Vagina (tissue), 2 donors: ENCODE measurements at regions not wholly inside any gene's neighbourhood (a gene's known extent, or its start where the extent isn't known, plus 50 kb on each side); places are given as distances from the start of the nearest gene placed in this dataset.

Experiments
- DNase-seq, 2 donors: peaks; one replicate each; pipeline ENCODE4 v3.0.0-alpha.2; 2017; ENCODE audit errors: extremely low spot score in 2 of 2
- H3K27ac ChIP-seq: fragments of 200-600 bp; sonication (generic); one replicate; pipeline ENCODE4 v1.5.1; 2019
- H3K27me3 ChIP-seq: fragments of 200-600 bp; sonication (generic); one replicate; pipeline ENCODE4 v1.5.1; 2019
- H3K36me3 ChIP-seq, 2 donors: fragments of 200-600 bp; sonication (generic); one replicate each; pipeline ENCODE4 v1.5.1; 2017 to 2019
- H3K4me1 ChIP-seq: fragments of 200-600 bp; sonication (generic); one replicate; pipeline ENCODE4 v1.5.1; 2019
- H3K4me3 ChIP-seq, 2 donors: fragments of 200-600 bp; sonication (generic); 1 replicate in 1 of 2; 2 replicates in 1 of 2; pipeline ENCODE4 v1.5.1; 2016 to 2019
- H3K9me3 ChIP-seq: fragments of 200-600 bp; sonication (generic); one replicate; pipeline ENCODE4 v1.5.1; 2019
- CTCF ChIP-seq, 3 experiments: fragments of 450-650 bp in 2 of 3; fragments of 200-600 bp in 1 of 3; sonication (generic) in 1 of 3; IDR thresholded peaks; one replicate each; pipeline ENCODE4 v1.5.1; 2017 to 2019; ENCODE audit warnings: antibody characterized with exemption in 3 of 3, mild to moderate bottlenecking in 2 of 3, moderate library complexity in 2 of 3
- POLR2A ChIP-seq, 2 donors: fragments of 450-650 bp; IDR thresholded peaks; one replicate each; pipeline ENCODE4 v1.6.1; 2017; ENCODE audit warnings: antibody characterized with exemption in 2 of 2, mild to moderate bottlenecking in 2 of 2, moderate library complexity in 2 of 2
- POLR2AphosphoS5 ChIP-seq, 2 donors: sonication (generic); formaldehyde crosslinking; IDR thresholded peaks; one replicate each; pipeline ENCODE4 v1.9.0; 2017; ENCODE audit warnings: antibody characterized with exemption in 2 of 2, mild to moderate bottlenecking in 2 of 2, low read depth in 1 of 2; ENCODE audit not compliant: insufficient read depth in 1 of 2
- intact Hi-C: fragments of 100-400 bp; cut with DNase I; formaldehyde crosslinking; loops from one replicate; pipeline ENCODE4 v1.15.1; 2023

- no peaks in the 10 kb centered on the region for H3K36me3 ChIP-seq
- no peak overlapping the region for H3K4me3 ChIP-seq
- intact Hi-C loops, result no loop called here
- no peak for DNase-seq
- no peak for TF ChIP-seq POLR2AphosphoS5 (IDR thresholded peaks at IDR 0.05; ENCODE audit: insufficient read depth in 1 of 2, low read depth in 1 of 2)
- no peak for TF ChIP-seq POLR2A (IDR thresholded peaks at IDR 0.05)
- no peak for TF ChIP-seq CTCF (IDR thresholded peaks at IDR 0.05)
- no peak overlapping the region for H3K27ac ChIP-seq
- no peaks in the 10 kb centered on the region for H3K9me3 ChIP-seq
- H3K27me3 ChIP-seq, result no peaks in the 10 kb centered on the region
- no peaks in the 10 kb centered on the region for H3K4me1 ChIP-seq
Measured at GRCh38 chr5:39598661-39599248, 174.0 kb upstream of the DAB2 start.

- no peak for DNase-seq
- no peak overlapping the region for H3K27ac ChIP-seq
- H3K27me3 ChIP-seq, result no peaks in the 10 kb centered on the region
- H3K4me3 ChIP-seq, result no peak overlapping the region
- no peaks in the 10 kb centered on the region for H3K36me3 ChIP-seq
- no peaks in the 10 kb centered on the region for H3K4me1 ChIP-seq
- intact Hi-C loops, result loop anchor here (10.0 kb wide), 2 partner anchors 1097 to 1287 kb away; no protein-coding TSS in a partner anchor
- TF ChIP-seq POLR2A (IDR thresholded peaks at IDR 0.05) (no peak), POLR2AphosphoS5 (IDR thresholded peaks at IDR 0.05; ENCODE audit: insufficient read depth in 1 of 2, low read depth in 1 of 2) (no peak), CTCF (IDR thresholded peaks at IDR 0.05) (no peak)
- no peaks in the 10 kb centered on the region for H3K9me3 ChIP-seq
Measured at GRCh38 chr5:39588179-39588578, 163.4 kb upstream of the DAB2 start.

GRCh38 chr5:39587675-39588074 is 162.9 kb upstream of the DAB2 start:
- no peak overlapping the region for H3K4me3 ChIP-seq
- intact Hi-C loops, result loop anchor here (10.0 kb wide), 2 partner anchors 1097 to 1287 kb away; no protein-coding TSS in a partner anchor
- H3K27me3 ChIP-seq, result no peaks in the 10 kb centered on the region
- H3K4me1 ChIP-seq, result no peaks in the 10 kb centered on the region
- no peak for DNase-seq
- no peaks in the 10 kb centered on the region for H3K36me3 ChIP-seq
- TF ChIP-seq POLR2A (IDR thresholded peaks at IDR 0.05), result no peak
- no peak for TF ChIP-seq CTCF (IDR thresholded peaks at IDR 0.05)
- H3K27ac ChIP-seq, result no peak overlapping the region
- H3K9me3 ChIP-seq, result no peaks in the 10 kb centered on the region

GRCh38 chr5:39586185-39586584 is 161.4 kb upstream of the DAB2 start:
- no peak for DNase-seq
- peaks cover 8% of the 10 kb centered on the region for H3K4me1 ChIP-seq
- H3K27me3 ChIP-seq, result no peaks in the 10 kb centered on the region
- H3K27ac ChIP-seq, result no peak overlapping the region
- H3K4me3 ChIP-seq, result no peak overlapping the region
- intact Hi-C loops, result loop anchor here (10.0 kb wide), 2 partner anchors 1099 to 1289 kb away; no protein-coding TSS in a partner anchor
- H3K36me3 ChIP-seq, result no peaks in the 10 kb centered on the region
- TF ChIP-seq POLR2AphosphoS5 (IDR thresholded peaks at IDR 0.05; ENCODE audit: insufficient read depth in 1 of 2, low read depth in 1 of 2) (no peak), CTCF (IDR thresholded peaks at IDR 0.05) (no peak), POLR2A (IDR thresholded peaks at IDR 0.05) (no peak)
- H3K9me3 ChIP-seq, result no peaks in the 10 kb centered on the region

GRCh38 chr5:39584927-39585326 is 160.1 kb upstream of the DAB2 start:
- no peak for DNase-seq
- H3K9me3 ChIP-seq, result no peaks in the 10 kb centered on the region
- intact Hi-C loops, result loop anchor here (10.0 kb wide), 2 partner anchors 1100 to 1290 kb away; no protein-coding TSS in a partner anchor
- H3K27me3 ChIP-seq, result no peaks in the 10 kb centered on the region
- H3K27ac ChIP-seq, result no peak overlapping the region
- H3K36me3 ChIP-seq, result no peaks in the 10 kb centered on the region
- TF ChIP-seq POLR2AphosphoS5 (IDR thresholded peaks at IDR 0.05; ENCODE audit: insufficient read depth in 1 of 2, low read depth in 1 of 2), result no peak
- no peak for TF ChIP-seq CTCF (IDR thresholded peaks at IDR 0.05)
- TF ChIP-seq POLR2A (IDR thresholded peaks at IDR 0.05), result no peak
- H3K4me1 ChIP-seq, result peaks cover 8% of the 10 kb centered on the region
- no peak overlapping the region for H3K4me3 ChIP-seq
